ENCODE measurements at regions not wholly inside any gene's neighbourhood (a gene's known extent, or its start where the extent isn't known, plus 50 kb on each side); places are given as distances from the start of the nearest gene placed in this dataset.

GRCh38 chr11:98234698-98235097 is 786.1 kb upstream of the CNTN5 start:
- Histone ChIP-seq H3K4me2 (ENCODE audit: insufficient read depth, insufficient read length, low read length) (no peak overlapping the region), H4K91ac (ENCODE audit: insufficient read length, low read depth, low read length) (no peak overlapping the region), H3K27ac (ENCODE audit: insufficient read length, low read depth, low read length) (no peak overlapping the region), H3K79me2 (ENCODE audit: insufficient read depth, low read length) (no peaks in the 10 kb centered on the region), H2BK120ac (ENCODE audit: low read depth, low read length, poor library complexity, severe bottlenecking) (no peak overlapping the region), H3K9ac (ENCODE audit: extremely low read depth, insufficient read length, low read length) (no peak overlapping the region), H3K27me3 (ENCODE audit: insufficient read depth, low read length) (no peaks in the 10 kb centered on the region), H3K4ac (ENCODE audit: low read depth, low read length) (no peak overlapping the region), H2BK20ac (ENCODE audit: low read depth, low read length, poor library complexity, severe bottlenecking) (no peak overlapping the region), H2AK5ac (ENCODE audit: insufficient read length, low read length) (no peak overlapping the region), H2AFZ (ENCODE audit: low read length) (no peak overlapping the region), H4K5ac (ENCODE audit: insufficient read length, low read depth, low read length) (no peak overlapping the region), H2BK12ac (ENCODE audit: insufficient read length, low read depth, low read length) (no peak overlapping the region), H3K14ac (ENCODE audit: insufficient read depth, low read length) (no peak overlapping the region), H2BK5ac (ENCODE audit: insufficient read length, low read length) (no peak overlapping the region), H3T11ph (ENCODE audit: low read length) (no peak overlapping the region), H3K79me1 (ENCODE audit: insufficient read depth, low read depth, low read length, poor library complexity, severe bottlenecking) (no peaks in the 10 kb centered on the region), H3K23me2 (ENCODE audit: insufficient read length, low read depth, low read length, poor library complexity, severe bottlenecking) (no peaks in the 10 kb centered on the region), H4K8ac (replicated peaks; ENCODE audit: insufficient read length, low read depth, low read length) (no peak overlapping the region), H3K56ac (ENCODE audit: insufficient read length, low read depth, low read length) (no peak overlapping the region), H3K23ac (ENCODE audit: insufficient read length, low read depth, low read length) (no peak overlapping the region), H3K4me1 (ENCODE audit: insufficient read depth, low read length) (no peaks in the 10 kb centered on the region), H3K9me3 (ENCODE audit: control insufficient read depth, low read depth, low read length) (no peaks in the 10 kb centered on the region), H3K18ac (ENCODE audit: insufficient read length, low read depth, low read length) (no peak overlapping the region), H2BK15ac (ENCODE audit: low read depth, low read length) (no peak overlapping the region), H4K20me1 (ENCODE audit: control insufficient read depth, insufficient read depth, insufficient read length) (no peaks in the 10 kb centered on the region)
- H3K4me1 Mint-ChIP-seq: no peaks in the 10 kb centered on the region
- H3K36me3 Mint-ChIP-seq (ENCODE audit: insufficient read depth in 1 of 3, low read depth in 3 of 3): no peaks in the 10 kb centered on the region
- peaks cover 6 to 7% of the 10 kb centered on the region in 2 experiments; a peak in 3 of 5 replicates for H3K9me3 Mint-ChIP-seq
- WGBS (ENCODE audit: extremely low coverage, insufficient read length, low lambda C conversion rate): no CpG with 5 or more reads among the region's 2 CpGs
- no peak for TF ChIP-seq CTCF (conservative IDR thresholded peaks at IDR 0.05)
- no peak overlapping the region; a peak in 1 of 7 replicates for H3K27ac Mint-ChIP-seq
- H3K27me3 Mint-ChIP-seq (ENCODE audit: low read depth): no peaks in the 10 kb centered on the region
- no peak overlapping the region for H3K4me3 Mint-ChIP-seq
- no peak for DNase-seq
